ENCODE measurements at regions not wholly inside any gene's neighbourhood (a gene's known extent, or its start where the extent isn't known, plus 50 kb on each side); places are given as distances from the start of the nearest gene placed in this dataset.

DNA sequence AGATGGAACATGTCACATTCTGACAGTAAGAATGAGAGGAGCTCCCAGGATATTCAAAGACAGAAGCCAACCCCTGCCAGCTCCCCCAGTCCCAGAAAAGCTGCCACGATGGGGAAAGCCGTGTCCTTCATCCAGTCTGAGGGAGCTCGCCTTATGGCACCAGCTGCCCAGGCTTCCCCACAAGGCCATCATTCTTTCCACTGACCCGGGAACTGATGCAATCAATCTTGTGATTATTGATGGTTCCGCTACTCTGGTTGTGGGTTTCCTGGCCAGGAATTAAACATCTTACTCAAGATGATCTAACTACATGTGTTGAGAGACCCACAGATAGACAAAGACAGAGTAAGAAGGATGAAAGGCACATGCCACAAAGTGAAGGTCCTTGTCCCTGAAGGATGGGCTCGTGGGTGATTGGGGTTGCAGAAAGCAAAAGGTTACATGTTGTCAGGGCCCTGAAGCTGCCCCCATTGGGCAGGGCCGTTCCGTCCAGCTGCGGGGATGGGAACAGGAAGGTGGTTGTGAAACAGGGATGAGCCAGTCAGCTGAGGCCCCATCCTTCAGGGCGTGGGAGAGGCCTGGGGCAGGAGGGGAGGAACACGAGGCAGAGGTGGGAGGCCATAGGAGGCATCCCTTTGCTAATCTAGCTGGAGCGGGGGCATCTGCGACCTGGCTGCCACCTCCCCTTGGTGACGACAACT, 127.6 kb downstream of the OAT start:
- H3K79me1 ChIP-seq (ENCODE audit: low read depth in 1 of 2, low read length in 2 of 2): no peaks in the 10 kb centered on the region
- WGBS, 2 experiments (ENCODE audit: extremely low coverage in 2 of 2, insufficient read length in 1 of 2): 33% methylated on average over 1 of the region's 14 CpGs; no CpG with 5 or more reads in 1 of the 2 experiments
- no peak overlapping the region for H3K56ac ChIP-seq (ENCODE audit: extremely low read depth, insufficient read depth, low read length)
- intact Hi-C loops (cut with micrococcal nuclease) (no loop called here), dilution Hi-C loops (cut with HindIII; ENCODE audit: low sequenced_read_pairs, unreplicated experiment) (no loop called here), in situ Hi-C loops (cut with MboI; ENCODE audit: low sequenced_read_pairs) (no loop called here)
- no peaks in the 10 kb centered on the region for H3K9me1 ChIP-seq (ENCODE audit: insufficient read depth, low read length)
- H2BK120ac ChIP-seq (ENCODE audit: low read depth, low read length): no peak overlapping the region
- BruUV-seq (replicated peaks): no TSS peak
- H3K14ac ChIP-seq (replicated peaks; ENCODE audit: low read depth, low read length): no peak overlapping the region
- no peak overlapping the region for H4K8ac ChIP-seq (ENCODE audit: low read depth in 2 of 2, low read length in 2 of 2)
- TF ChIP-seq MAZ (IDR thresholded peaks at IDR 0.05; ENCODE audit: borderline replicate concordance, low read depth, low read length) (no peak), SMC3 (IDR thresholded peaks at IDR 0.05; ENCODE audit: low read depth, low read length) (no peak), NFE2L2 (IDR thresholded peaks at IDR 0.05; ENCODE audit: low read depth, low read length) (no peak)
- no peak overlapping the region for H2BK5ac ChIP-seq (ENCODE audit: low read depth, low read length, poor library complexity, severe bottlenecking)
- H4K20me1 ChIP-seq (ENCODE audit: insufficient read depth, low read length): no peaks in the 10 kb centered on the region
- H3K4me1 ChIP-seq (ENCODE audit: control insufficient read depth, insufficient read depth, low read length): no peaks in the 10 kb centered on the region
- no peak overlapping the region for H3K9ac ChIP-seq (ENCODE audit: low read depth, low read length)
- no peak overlapping the region for H4K5ac ChIP-seq (ENCODE audit: low read depth, low read length)
- H3K4me3 ChIP-seq (ENCODE audit: insufficient read depth, low read depth, low read length): no peak overlapping the region
- H2AK5ac ChIP-seq (ENCODE audit: low read depth, low read length): no peak overlapping the region
- no peak overlapping the region for H2AK9ac ChIP-seq (replicated peaks; ENCODE audit: low read depth, low read length, poor library complexity)
- ATAC-seq (ENCODE audit: low read depth) (no peak), DNase-seq (no peak)
- H3K4ac ChIP-seq (ENCODE audit: low read depth, low read length): no peak overlapping the region
- H2AFZ ChIP-seq (replicated peaks; ENCODE audit: low read length, poor library complexity): no peak overlapping the region
- H3K23ac ChIP-seq (ENCODE audit: low read depth, low read length): no peak overlapping the region
- H3K27me3 ChIP-seq (ENCODE audit: control insufficient read depth, insufficient read depth, low read length): no peaks in the 10 kb centered on the region
- no peak overlapping the region for H3K4me2 ChIP-seq (ENCODE audit: low read depth, low read length)
- H2BK20ac ChIP-seq (ENCODE audit: low read depth, low read length): no peak overlapping the region
- no peak overlapping the region for H3K27ac ChIP-seq (ENCODE audit: insufficient read depth, low read length)
- ChIA-PET POLR2A (ENCODE audit: unreplicated experiment) (no interaction called here), CTCF (no interaction called here)
- H3K9me3 ChIP-seq (ENCODE audit: control insufficient read depth, insufficient read depth, low read length): peaks cover 8% of the 10 kb centered on the region
- H3K18ac ChIP-seq (ENCODE audit: low read depth, low read length): no peak overlapping the region
- H4K91ac ChIP-seq (ENCODE audit: insufficient read depth, low read depth, low read length): no peak overlapping the region
- no peak overlapping the region for H2BK15ac ChIP-seq (ENCODE audit: low read depth, low read length)
- no peaks in the 10 kb centered on the region for H3K36me3 ChIP-seq (ENCODE audit: control insufficient read depth, insufficient read depth, low read length)
